K562 (cell line): ENCODE measurements at regions not wholly inside any gene's neighbourhood (a gene's known extent, or its start where the extent isn't known, plus 50 kb on each side); places are given as distances from the start of the nearest gene placed in this dataset.

Source experiments
- ATAC-seq: fragments of 200-7000 bp; cut with Tn5 transposase; 3 replicates; pipeline ENCODE4 v1.9.1; 2020; ENCODE audit warnings: moderate library complexity
- BruUV-seq: library from RNA; stranded (reverse); fragments of 400-500 nt; replicated peaks from 2 replicates; lab custom pipeline; 2021; lab: Mats Ljungman, UMichigan
- CTCF ChIA-PET: fragments of 300-600 bp; formaldehyde crosslinking; extraction: SDS; loops from one replicate; lab custom pipeline; 2021; ENCODE audit warnings: low intra/inter-chr PET ratio; lab: Yijun Ruan, JAX
- POLR2A ChIA-PET: fragments of 300-600, 350-650 bp; sonication (Branson Sonifier 250); formaldehyde crosslinking; extraction: SDS; loops from one replicate; lab custom pipeline; 2021; ENCODE audit warnings: antibody characterized with exemption, inconsistent platforms; lab: Yijun Ruan, JAX
- DNase-seq, 4 experiments: peaks; one replicate each; pipeline versions ENCODE4 v3.0.0 to v3.0.0-alpha.2; 2011 to 2018; ENCODE audit warnings: low spot score in 3 of 4, mixed read lengths in 3 of 4; ENCODE audit errors: extremely low read depth in 1 of 4
- FAIRE-seq: peaks from 2 replicates; lab custom pipeline; 2011; peaks lifted over from hg19 to GRCh38; lab: Jason Lieb, UNC
- H2AFZ ChIP-seq: 2 replicates; pipeline ENCODE4 v1.6.0; 2011; ENCODE audit warnings: low read depth, low read length, control low read depth, inconsistent platforms
- H3K27ac ChIP-seq: fragments of 200-600 bp; 3 replicates; pipeline ENCODE4 v1.8.0; 2011; ENCODE audit warnings: low read depth, mild to moderate bottlenecking, control low read depth, inconsistent platforms, low read length, moderate library complexity, mixed read lengths; ENCODE audit errors: extremely low read depth
- H3K27me3 ChIP-seq, 2 experiments: fragments of 300-600 bp in 1 of 2; 2 replicates in 1 of 2; 3 replicates in 1 of 2; pipeline versions ENCODE4 v1.6.0 to v1.8.0; 2011; ENCODE audit warnings: inconsistent platforms in 2 of 2, low read length in 2 of 2, mild to moderate bottlenecking in 1 of 2, mixed read lengths in 1 of 2, moderate library complexity in 1 of 2; ENCODE audit not compliant: control insufficient read depth in 2 of 2, insufficient read depth in 2 of 2
- H3K36me3 ChIP-seq: fragments of 300-600 bp; 3 replicates; pipeline ENCODE4 v1.8.0; 2011; ENCODE audit warnings: mild to moderate bottlenecking, low read length, inconsistent platforms; ENCODE audit not compliant: control insufficient read depth, insufficient read depth
- H3K4me1 ChIP-seq, 2 experiments: fragments of 200-600 bp in 1 of 2; replicated peaks in 1 of 2; 2 replicates in 1 of 2; 3 replicates in 1 of 2; pipeline versions ENCODE4 v1.5.1 to v1.8.0; 2011; ENCODE audit warnings: inconsistent platforms in 2 of 2, low read length in 2 of 2, mild to moderate bottlenecking in 1 of 2, mixed read lengths in 1 of 2, moderate library complexity in 1 of 2; ENCODE audit not compliant: control insufficient read depth in 2 of 2, insufficient read depth in 2 of 2
- H3K4me2 ChIP-seq: 2 replicates; pipeline ENCODE4 v1.6.1; 2011; ENCODE audit warnings: low read length, control low read depth, inconsistent platforms, mixed read lengths; ENCODE audit not compliant: insufficient read depth
- H3K4me3 ChIP-seq: fragments of 200-600 bp; sonication (generic), shearing (Covaris generic); 2 replicates; pipeline ENCODE4 v1.5.1; 2016; ENCODE audit warnings: control low read depth, inconsistent platforms
- H3K79me2 ChIP-seq: fragments of 200-600 bp; 3 replicates; pipeline ENCODE4 v1.8.0; 2011; ENCODE audit warnings: low read length, inconsistent platforms; ENCODE audit not compliant: control insufficient read depth, insufficient read depth
- H3K9ac ChIP-seq, 2 experiments: 2 replicates each; pipeline versions ENCODE4 v1.6.0 to v1.6.1; 2011; ENCODE audit warnings: low read depth in 2 of 2, low read length in 2 of 2, control low read depth in 1 of 2, inconsistent platforms in 1 of 2, mild to moderate bottlenecking in 1 of 2, mixed read lengths in 1 of 2; ENCODE audit not compliant: insufficient read depth in 1 of 2
- H3K9me1 ChIP-seq: one replicate; pipeline ENCODE4 v1.6.0; 2011; ENCODE audit warnings: inconsistent platforms, mild to moderate bottlenecking, low read length, moderate library complexity; ENCODE audit not compliant: control insufficient read depth, insufficient read depth
- H3K9me3 ChIP-seq: replicated peaks from 2 replicates; pipeline ENCODE4 v1.5.1; 2011; ENCODE audit warnings: low read depth, low read length, inconsistent platforms; ENCODE audit not compliant: control insufficient read depth, insufficient read depth
- H4K20me1 ChIP-seq: replicated peaks from 2 replicates; pipeline ENCODE4 v1.6.1; 2011; ENCODE audit warnings: low read length, inconsistent platforms, mixed read lengths; ENCODE audit not compliant: control insufficient read depth, insufficient read depth
- SPI1 ChIP-seq: IDR thresholded peaks from 2 replicates; pipeline ENCODE4 v1.6.1; 2011; ENCODE audit warnings: low read depth, low read length, control low read depth, borderline replicate concordance
- ZFP36 ChIP-seq: fragments of 150-350 bp; IDR thresholded peaks from 2 replicates; pipeline ENCODE4 v1.6.1; 2018; ENCODE audit warnings: low read length, low read depth; ENCODE audit not compliant: partially characterized antibody
- ZNF76 ChIP-seq: fragments of 250-450 bp; sonication (Bioruptor Pico); IDR thresholded peaks from 2 replicates; pipeline ENCODE4 v1.4.0; 2020; ENCODE audit warnings: mild to moderate bottlenecking, moderate library complexity, borderline replicate concordance
- WGBS: fragments of 100-300 bp; shearing (Covaris generic); methylation state at CpG from one replicate; pipeline ENCODE4 v1.1.6; 2016; ENCODE audit warnings: low coverage, mixed read lengths; ENCODE audit not compliant: insufficient coverage; ENCODE audit errors: missing lambda C conversion rate; 5-methylcytosine and 5-hydroxymethylcytosine counted together
- in situ Hi-C: fragments of 300-500 bp; cut with MboI; formaldehyde crosslinking; loops from 4 replicates; pipeline ENCODE4 v1.15.0; 2018; ENCODE audit warnings: inconsistent platforms, mixed read lengths
- intact Hi-C: fragments of 100-400 bp; cut with micrococcal nuclease; formaldehyde crosslinking; loops from 2 replicates; pipeline ENCODE4 v1.14.2; 2022
- TF ChIP-seq, protein P1 (sequence below): fragments of 450-650 bp; IDR thresholded peaks from 2 replicates; pipeline ENCODE4 v1.6.1; 2017; ENCODE audit warnings: antibody characterized with exemption, mild to moderate bottlenecking
- TF ChIP-seq, protein P2 (sequence below), 2 experiments: fragments of 450-650 bp; formaldehyde crosslinking in 1 of 2; IDR thresholded peaks; 2 replicates each; pipeline versions ENCODE4 v1.4.0 to v1.6.1; 2014 to 2020; ENCODE audit warnings: mild to moderate bottlenecking in 2 of 2, borderline replicate concordance in 1 of 2, low read depth in 1 of 2
- TF ChIP-seq, protein P3 (sequence below): fragments of 450-650 bp; formaldehyde crosslinking; IDR thresholded peaks from 2 replicates; pipeline ENCODE4 v1.4.0; 2020; ENCODE audit warnings: mild to moderate bottlenecking
- TF ChIP-seq, protein P4 (sequence below): fragments of 250-450 bp; sonication (Bioruptor Pico); IDR thresholded peaks from 2 replicates; pipeline ENCODE4 v1.8.0; 2021; ENCODE audit warnings: borderline replicate concordance, mild to moderate bottlenecking, moderate library complexity; ENCODE audit not compliant: poor library complexity, severe bottlenecking

DNA sequence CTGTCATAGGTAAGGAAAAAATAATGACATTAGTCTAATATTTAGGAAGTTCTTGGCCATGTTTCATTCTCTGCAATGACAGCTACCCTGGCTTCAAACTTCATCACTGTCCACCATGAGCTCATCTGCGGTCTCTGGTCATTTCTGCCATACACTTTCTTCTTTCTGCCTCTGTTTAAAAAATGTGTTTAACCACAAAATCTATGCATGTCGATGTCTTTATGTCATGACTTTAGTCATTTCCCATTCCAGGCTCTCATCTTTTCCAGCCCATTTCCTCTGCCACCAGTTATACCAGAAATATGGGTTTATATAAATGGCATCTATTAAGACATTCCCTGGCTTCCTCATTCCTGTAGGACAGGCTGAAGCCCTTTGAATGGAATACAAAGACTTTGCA lies 68.5 kb upstream of the DUSP10 start:
- in situ Hi-C loops (no loop called here), intact Hi-C loops (no loop called here)
- H3K9me3 ChIP-seq: 0 out of 2 replicates have a peak, but pooled peaks cover 3% of the 10 kb centered on the region
- no peaks in the 10 kb centered on the region for H3K27me3 ChIP-seq
- H3K4me3 ChIP-seq: no peak overlapping the region
- FAIRE-seq (no peak), ATAC-seq (no peak), DNase-seq (no peak)
- H2AFZ ChIP-seq: no peak overlapping the region
- no peak overlapping the region for H3K4me2 ChIP-seq
- ChIA-PET POLR2A (no interaction called here), CTCF (no interaction called here)
- WGBS: 22% methylated on average over 2 of the region's 2 CpGs
- no peaks in the 10 kb centered on the region for H3K9me1 ChIP-seq
- no peak overlapping the region for H3K9ac ChIP-seq
- no peaks in the 10 kb centered on the region for H3K36me3 ChIP-seq
- no TSS peak for BruUV-seq
- no peaks in the 10 kb centered on the region for H4K20me1 ChIP-seq
- no peak overlapping the region for H3K27ac ChIP-seq
- no peaks in the 10 kb centered on the region for H3K79me2 ChIP-seq
- peaks cover 0 to 2% of the 10 kb centered on the region in 2 experiments; a peak in 1 of 5 replicates for H3K4me1 ChIP-seq
- TF ChIP-seq, protein P1, sequence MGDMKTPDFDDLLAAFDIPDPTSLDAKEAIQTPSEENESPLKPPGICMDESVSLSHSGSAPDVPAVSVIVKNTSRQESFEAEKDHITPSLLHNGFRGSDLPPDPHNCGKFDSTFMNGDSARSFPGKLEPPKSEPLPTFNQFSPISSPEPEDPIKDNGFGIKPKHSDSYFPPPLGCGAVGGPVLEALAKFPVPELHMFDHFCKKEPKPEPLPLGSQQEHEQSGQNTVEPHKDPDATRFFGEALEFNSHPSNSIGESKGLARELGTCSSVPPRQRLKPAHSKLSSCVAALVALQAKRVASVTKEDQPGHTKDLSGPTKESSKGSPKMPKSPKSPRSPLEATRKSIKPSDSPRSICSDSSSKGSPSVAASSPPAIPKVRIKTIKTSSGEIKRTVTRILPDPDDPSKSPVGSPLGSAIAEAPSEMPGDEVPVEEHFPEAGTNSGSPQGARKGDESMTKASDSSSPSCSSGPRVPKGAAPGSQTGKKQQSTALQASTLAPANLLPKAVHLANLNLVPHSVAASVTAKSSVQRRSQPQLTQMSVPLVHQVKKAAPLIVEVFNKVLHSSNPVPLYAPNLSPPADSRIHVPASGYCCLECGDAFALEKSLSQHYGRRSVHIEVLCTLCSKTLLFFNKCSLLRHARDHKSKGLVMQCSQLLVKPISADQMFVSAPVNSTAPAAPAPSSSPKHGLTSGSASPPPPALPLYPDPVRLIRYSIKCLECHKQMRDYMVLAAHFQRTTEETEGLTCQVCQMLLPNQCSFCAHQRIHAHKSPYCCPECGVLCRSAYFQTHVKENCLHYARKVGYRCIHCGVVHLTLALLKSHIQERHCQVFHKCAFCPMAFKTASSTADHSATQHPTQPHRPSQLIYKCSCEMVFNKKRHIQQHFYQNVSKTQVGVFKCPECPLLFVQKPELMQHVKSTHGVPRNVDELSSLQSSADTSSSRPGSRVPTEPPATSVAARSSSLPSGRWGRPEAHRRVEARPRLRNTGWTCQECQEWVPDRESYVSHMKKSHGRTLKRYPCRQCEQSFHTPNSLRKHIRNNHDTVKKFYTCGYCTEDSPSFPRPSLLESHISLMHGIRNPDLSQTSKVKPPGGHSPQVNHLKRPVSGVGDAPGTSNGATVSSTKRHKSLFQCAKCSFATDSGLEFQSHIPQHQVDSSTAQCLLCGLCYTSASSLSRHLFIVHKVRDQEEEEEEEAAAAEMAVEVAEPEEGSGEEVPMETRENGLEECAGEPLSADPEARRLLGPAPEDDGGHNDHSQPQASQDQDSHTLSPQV: no peak
- TF ChIP-seq, protein P2, sequence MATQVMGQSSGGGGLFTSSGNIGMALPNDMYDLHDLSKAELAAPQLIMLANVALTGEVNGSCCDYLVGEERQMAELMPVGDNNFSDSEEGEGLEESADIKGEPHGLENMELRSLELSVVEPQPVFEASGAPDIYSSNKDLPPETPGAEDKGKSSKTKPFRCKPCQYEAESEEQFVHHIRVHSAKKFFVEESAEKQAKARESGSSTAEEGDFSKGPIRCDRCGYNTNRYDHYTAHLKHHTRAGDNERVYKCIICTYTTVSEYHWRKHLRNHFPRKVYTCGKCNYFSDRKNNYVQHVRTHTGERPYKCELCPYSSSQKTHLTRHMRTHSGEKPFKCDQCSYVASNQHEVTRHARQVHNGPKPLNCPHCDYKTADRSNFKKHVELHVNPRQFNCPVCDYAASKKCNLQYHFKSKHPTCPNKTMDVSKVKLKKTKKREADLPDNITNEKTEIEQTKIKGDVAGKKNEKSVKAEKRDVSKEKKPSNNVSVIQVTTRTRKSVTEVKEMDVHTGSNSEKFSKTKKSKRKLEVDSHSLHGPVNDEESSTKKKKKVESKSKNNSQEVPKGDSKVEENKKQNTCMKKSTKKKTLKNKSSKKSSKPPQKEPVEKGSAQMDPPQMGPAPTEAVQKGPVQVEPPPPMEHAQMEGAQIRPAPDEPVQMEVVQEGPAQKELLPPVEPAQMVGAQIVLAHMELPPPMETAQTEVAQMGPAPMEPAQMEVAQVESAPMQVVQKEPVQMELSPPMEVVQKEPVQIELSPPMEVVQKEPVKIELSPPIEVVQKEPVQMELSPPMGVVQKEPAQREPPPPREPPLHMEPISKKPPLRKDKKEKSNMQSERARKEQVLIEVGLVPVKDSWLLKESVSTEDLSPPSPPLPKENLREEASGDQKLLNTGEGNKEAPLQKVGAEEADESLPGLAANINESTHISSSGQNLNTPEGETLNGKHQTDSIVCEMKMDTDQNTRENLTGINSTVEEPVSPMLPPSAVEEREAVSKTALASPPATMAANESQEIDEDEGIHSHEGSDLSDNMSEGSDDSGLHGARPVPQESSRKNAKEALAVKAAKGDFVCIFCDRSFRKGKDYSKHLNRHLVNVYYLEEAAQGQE (IDR thresholded peaks at IDR 0.05; ENCODE audit: borderline replicate concordance): no peak
- TF ChIP-seq, protein P2 (CRISPR knock-in tag; IDR thresholded peaks at IDR 0.05; ENCODE audit: low read depth): no peak
- TF ChIP-seq ZNF76 (CRISPR knock-in tag): no peak
- TF ChIP-seq, protein P3, sequence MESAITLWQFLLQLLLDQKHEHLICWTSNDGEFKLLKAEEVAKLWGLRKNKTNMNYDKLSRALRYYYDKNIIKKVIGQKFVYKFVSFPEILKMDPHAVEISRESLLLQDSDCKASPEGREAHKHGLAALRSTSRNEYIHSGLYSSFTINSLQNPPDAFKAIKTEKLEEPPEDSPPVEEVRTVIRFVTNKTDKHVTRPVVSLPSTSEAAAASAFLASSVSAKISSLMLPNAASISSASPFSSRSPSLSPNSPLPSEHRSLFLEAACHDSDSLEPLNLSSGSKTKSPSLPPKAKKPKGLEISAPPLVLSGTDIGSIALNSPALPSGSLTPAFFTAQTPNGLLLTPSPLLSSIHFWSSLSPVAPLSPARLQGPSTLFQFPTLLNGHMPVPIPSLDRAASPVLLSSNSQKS (CRISPR knock-in tag): no peak
- no peak for TF ChIP-seq SPI1
- TF ChIP-seq, protein P4, sequence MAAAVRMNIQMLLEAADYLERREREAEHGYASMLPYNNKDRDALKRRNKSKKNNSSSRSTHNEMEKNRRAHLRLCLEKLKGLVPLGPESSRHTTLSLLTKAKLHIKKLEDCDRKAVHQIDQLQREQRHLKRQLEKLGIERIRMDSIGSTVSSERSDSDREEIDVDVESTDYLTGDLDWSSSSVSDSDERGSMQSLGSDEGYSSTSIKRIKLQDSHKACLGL: no peak
- no peak for TF ChIP-seq ZFP36
